ENCODE measurements at regions not wholly inside any gene's neighbourhood (a gene's known extent, or its start where the extent isn't known, plus 50 kb on each side); places are given as distances from the start of the nearest gene placed in this dataset.

- in situ Hi-C loops (cut with MboI) (no loop called here), intact Hi-C loops (cut with micrococcal nuclease) (no loop called here)
- BruUV-seq (replicated peaks): no TSS peak
- FAIRE-seq: no peak
- H3K79me2 ChIP-seq (ENCODE audit: control insufficient read depth, insufficient read depth, low read length): no peaks in the 10 kb centered on the region
- ChIA-PET POLR2A (no interaction called here), CTCF (ENCODE audit: low intra/inter-chr PET ratio) (no interaction called here)
- no peak for DNase-seq (ENCODE audit: extremely low read depth in 1 of 4, low spot score in 3 of 4)
- H3K27me3 ChIP-seq (ENCODE audit: control insufficient read depth in 2 of 2, insufficient read depth in 2 of 2, low read length in 2 of 2): no peaks in the 10 kb centered on the region
- H3K36me3 ChIP-seq (ENCODE audit: control insufficient read depth, insufficient read depth, low read length): no peaks in the 10 kb centered on the region
- H3K9me3 ChIP-seq (replicated peaks; ENCODE audit: control insufficient read depth, insufficient read depth, low read depth, low read length): 0 out of 2 replicates have a peak, but pooled peaks cover 2% of the 10 kb centered on the region
- H3K9ac ChIP-seq (ENCODE audit: insufficient read depth in 1 of 2, low read depth in 2 of 2, low read length in 2 of 2): no peak overlapping the region
- H3K4me3 ChIP-seq: no peak overlapping the region
- H3K9me1 ChIP-seq (ENCODE audit: control insufficient read depth, insufficient read depth, low read length): no peaks in the 10 kb centered on the region
- TF ChIP-seq KLF16 (IDR thresholded peaks at IDR 0.05) (no peak), ZFP36 (IDR thresholded peaks at IDR 0.05; ENCODE audit: low read depth, low read length, partially characterized antibody) (peak; percentile 39)
- no peaks in the 10 kb centered on the region for H3K4me1 ChIP-seq (replicated peaks in 1 of 2; ENCODE audit: control insufficient read depth in 2 of 2, insufficient read depth in 2 of 2, low read length in 2 of 2)
- H2AFZ ChIP-seq (ENCODE audit: low read depth, low read length): no peak overlapping the region
- H3K27ac ChIP-seq (ENCODE audit: extremely low read depth, low read depth, low read length): no peak overlapping the region
- no peak for ATAC-seq
- H3K4me2 ChIP-seq (ENCODE audit: insufficient read depth, low read length): no peak overlapping the region
- H4K20me1 ChIP-seq (replicated peaks; ENCODE audit: control insufficient read depth, insufficient read depth, low read length): no peaks in the 10 kb centered on the region
Observed at GRCh38 chr2:14445670-14446069, 186.8 kb upstream of the LRATD1 start.

GRCh38 chr2:14448340-14448739 lies 184.2 kb upstream of the LRATD1 start:
- intact Hi-C loops (cut with micrococcal nuclease): no loop called here
- DNase-seq (ENCODE audit: extremely low read depth in 1 of 4, low spot score in 3 of 4) (no peak), FAIRE-seq (no peak), ATAC-seq (no peak)
- WGBS (ENCODE audit: insufficient coverage, low coverage, missing lambda C conversion rate): 0% methylated on average over 1 of the region's 1 CpG
- ChIA-PET CTCF (ENCODE audit: low intra/inter-chr PET ratio) (no interaction called here), POLR2A (no interaction called here)
- H3K79me2 ChIP-seq (ENCODE audit: control insufficient read depth, insufficient read depth, low read length): no peaks in the 10 kb centered on the region
- H3K4me2 ChIP-seq (ENCODE audit: insufficient read depth, low read length): no peak overlapping the region
- no peaks in the 10 kb centered on the region for H3K4me1 ChIP-seq (replicated peaks in 1 of 2; ENCODE audit: control insufficient read depth in 2 of 2, insufficient read depth in 2 of 2, low read length in 2 of 2)
- in situ Hi-C loops (cut with MboI): no loop called here
- no peak for TF ChIP-seq ESRRB (CRISPR knock-in tag; IDR thresholded peaks at IDR 0.05; ENCODE audit: borderline replicate concordance)
- TF ChIP-seq ZNF263 (CRISPR knock-in tag; IDR thresholded peaks at IDR 0.05; ENCODE audit: borderline replicate concordance): no peak
- no peak for TF ChIP-seq PYGO2 (tag; IDR thresholded peaks at IDR 0.05)
- no peak for TF ChIP-seq ZNF121 (CRISPR knock-in tag; conservative IDR thresholded peaks at IDR 0.05)
- TF ChIP-seq ETS1 (conservative IDR thresholded peaks at IDR 0.05; ENCODE audit: control insufficient read depth, low read depth, low read length): no peak
- TF ChIP-seq KAT8 (IDR thresholded peaks at IDR 0.05; ENCODE audit: low read depth): no peak
- no peak for TF ChIP-seq ASH1L (IDR thresholded peaks at IDR 0.05; ENCODE audit: borderline replicate concordance, low read depth, partially characterized antibody)
- no peak for TF ChIP-seq ZNF444 (CRISPR knock-in tag; IDR thresholded peaks at IDR 0.05)
- no peak overlapping the region for H3K27ac ChIP-seq (ENCODE audit: extremely low read depth, low read depth, low read length)
- H3K27me3 ChIP-seq (ENCODE audit: control insufficient read depth in 2 of 2, insufficient read depth in 2 of 2, low read length in 2 of 2): no peaks in the 10 kb centered on the region
- H3K9me3 ChIP-seq (replicated peaks; ENCODE audit: control insufficient read depth, insufficient read depth, low read depth, low read length): 0 out of 2 replicates have a peak, but pooled peaks cover 2% of the 10 kb centered on the region
- no peaks in the 10 kb centered on the region for H3K9me1 ChIP-seq (ENCODE audit: control insufficient read depth, insufficient read depth, low read length)
- H3K9ac ChIP-seq (ENCODE audit: insufficient read depth in 1 of 2, low read depth in 2 of 2, low read length in 2 of 2): no peak overlapping the region
- H3K4me3 ChIP-seq: no peak overlapping the region
- no peaks in the 10 kb centered on the region for H4K20me1 ChIP-seq (replicated peaks; ENCODE audit: control insufficient read depth, insufficient read depth, low read length)
- no TSS peak for BruUV-seq (replicated peaks)
- no peak overlapping the region for H2AFZ ChIP-seq (ENCODE audit: low read depth, low read length)
- no peaks in the 10 kb centered on the region for H3K36me3 ChIP-seq (ENCODE audit: control insufficient read depth, insufficient read depth, low read length)
